GM19099 (cell line): ENCODE measurements at regions not wholly inside any gene's neighbourhood (a gene's known extent, or its start where the extent isn't known, plus 50 kb on each side); places are given as distances from the start of the nearest gene placed in this dataset.

Experiments
- POLR2A ChIP-seq: IDR thresholded peaks from 3 replicates; pipeline ENCODE4 v1.6.1; 2011; ENCODE audit warnings: low read depth; ENCODE audit not compliant: insufficient read length; ENCODE audit errors: extremely low read depth

- no peak for TF ChIP-seq POLR2A
These were observed 2174.1 kb upstream of the WWC1 start for GRCh38 chr5:166117072-166118066.

- TF ChIP-seq POLR2A = no peak
These were observed 2171.9 kb upstream of the WWC1 start for GRCh38 chr5:166119506-166119905.

GRCh38 chr5:166123717-166124116 is 2167.7 kb upstream of the WWC1 start:
- TF ChIP-seq POLR2A = no peak

- TF ChIP-seq POLR2A = no peak
These were observed 2163.5 kb upstream of the WWC1 start for GRCh38 chr5:166127766-166128570.

- no peak for TF ChIP-seq POLR2A
These were observed 2127.3 kb upstream of the WWC1 start for GRCh38 chr5:166163996-166164610.

- TF ChIP-seq POLR2A = no peak
These were observed 2125.8 kb upstream of the WWC1 start for GRCh38 chr5:166165596-166165995.

- TF ChIP-seq POLR2A = no peak
These were observed 2125.4 kb upstream of the WWC1 start for GRCh38 chr5:166166071-166166470.

- TF ChIP-seq POLR2A = no peak
These were observed 2118.8 kb upstream of the WWC1 start for GRCh38 chr5:166172597-166172996.

- no peak for TF ChIP-seq POLR2A
These were observed 2112.9 kb upstream of the WWC1 start for GRCh38 chr5:166178411-166179080.

GRCh38 chr5:166185185-166185584 is 2106.3 kb upstream of the WWC1 start:
- no peak for TF ChIP-seq POLR2A

GRCh38 chr5:166188501-166189325 is 2102.7 kb upstream of the WWC1 start:
- no peak for TF ChIP-seq POLR2A

- TF ChIP-seq POLR2A = no peak
These were observed 2098.7 kb upstream of the WWC1 start for GRCh38 chr5:166192696-166193095.

- TF ChIP-seq POLR2A = no peak
These were observed 2095.5 kb upstream of the WWC1 start for GRCh38 chr5:166195981-166196380.

GRCh38 chr5:166200532-166200931 is 2090.9 kb upstream of the WWC1 start:
- no peak for TF ChIP-seq POLR2A
